Left lung (tissue), 4 donors: ENCODE measurements at regions not wholly inside any gene's neighbourhood (a gene's known extent, or its start where the extent isn't known, plus 50 kb on each side); places are given as distances from the start of the nearest gene placed in this dataset.

Source experiments
- ATAC-seq: fragments of 200-7000 bp; cut with Tn5 transposase; one replicate; pipeline ENCODE4 v1.9.1; 2020; ENCODE audit warnings: moderate library complexity
- DNase-seq, 4 donors: peaks; one replicate each; pipeline ENCODE4 v3.0.0-alpha.2; 2013 to 2020
- H3K27ac ChIP-seq, 2 donors: fragments of 200-600 bp; sonication (generic) in 1 of 2; one replicate each; pipeline versions ENCODE4 v1.5.0 to v1.8.0; 2020 to 2021
- H3K27me3 ChIP-seq, 2 donors: fragments of 200-600 bp; sonication (generic) in 1 of 2; one replicate each; pipeline versions ENCODE4 v1.5.0 to v1.8.0; 2020 to 2021
- H3K36me3 ChIP-seq, 2 donors: fragments of 200-600 bp; sonication (generic) in 1 of 2; one replicate each; pipeline versions ENCODE4 v1.5.0 to v1.8.0; 2020 to 2021
- H3K4me1 ChIP-seq, 2 donors: fragments of 200-600 bp; one replicate each; pipeline ENCODE4 v1.8.0; 2021
- H3K4me3 ChIP-seq, 2 donors: fragments of 200-600 bp; sonication (generic) in 1 of 2; one replicate each; pipeline versions ENCODE4 v1.5.0 to v1.8.0; 2020 to 2021; ENCODE audit warnings: mild to moderate bottlenecking in 1 of 2
- H3K9me3 ChIP-seq, 2 donors: fragments of 200-600 bp; sonication (generic) in 1 of 2; one replicate each; pipeline versions ENCODE4 v1.5.0 to v1.8.0; 2020 to 2021
- intact Hi-C, 2 donors: fragments of 100-400 bp; cut with DNase I; formaldehyde crosslinking; loops; one replicate each; pipeline versions ENCODE4 v1.11.2 to v1.14.2; 2022
- TF ChIP-seq, protein P1 (sequence below), 2 donors: fragments of 200-600 bp; sonication (generic) in 1 of 2; IDR thresholded peaks; one replicate each; pipeline versions ENCODE4 v1.5.0 to v1.8.0; 2021; ENCODE audit warnings: antibody characterized with exemption in 2 of 2
- donor health status: DM: no; HTN: yes; CAD: no.
- donor health status: DM: no; HTN: no; CAD: no.

DNA sequence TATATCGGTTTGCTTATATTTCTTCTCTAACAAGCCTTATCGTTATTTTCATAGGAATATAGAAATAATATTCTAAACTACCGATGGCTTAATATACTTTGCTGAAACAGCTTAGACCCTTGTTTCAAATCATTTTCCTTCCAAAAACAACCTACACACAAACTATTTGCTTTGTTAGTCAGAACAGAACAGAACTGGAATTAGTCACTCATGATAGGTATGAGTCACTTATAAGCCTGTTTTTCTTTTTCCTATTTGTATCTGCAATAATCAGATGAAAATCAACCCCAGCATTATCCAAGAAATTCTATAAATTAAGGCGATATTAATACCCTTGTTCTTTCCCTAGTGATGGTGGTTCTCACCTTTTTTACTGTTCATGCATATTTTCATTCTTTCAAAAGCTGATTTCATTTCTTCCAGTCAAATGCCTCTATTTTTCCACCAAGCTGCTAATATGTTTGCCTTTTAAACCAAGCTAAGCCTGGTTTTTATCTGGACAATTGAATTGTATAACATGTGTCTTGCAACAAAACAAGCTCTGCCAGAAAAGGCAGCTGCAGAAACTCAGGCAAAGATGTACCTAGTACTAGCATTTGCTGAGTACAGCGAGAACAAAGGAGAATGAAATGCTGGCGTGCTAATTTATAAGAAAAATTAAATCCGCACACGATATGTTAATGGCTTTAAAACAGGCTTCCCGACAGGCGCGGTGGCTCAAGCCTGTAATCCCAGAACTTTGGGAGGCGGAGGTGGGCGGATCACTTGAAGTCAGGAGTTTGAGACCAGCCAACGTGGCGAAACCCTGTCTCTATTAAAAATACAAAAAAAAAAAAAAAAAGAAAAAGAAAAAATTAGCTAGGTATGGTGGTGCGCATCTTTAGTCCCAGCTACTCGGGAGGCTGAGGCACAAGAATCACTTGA lies 1418.2 kb downstream of the AACS start:
- Histone ChIP-seq H3K4me1 (no peaks in the 10 kb centered on the region), H3K27me3 (no peaks in the 10 kb centered on the region), H3K9me3 (peaks cover 0 to 9% of the 10 kb centered on the region in 2 donors), H3K27ac (no peak overlapping the region), H3K4me3 (no peak overlapping the region), H3K36me3 (no peaks in the 10 kb centered on the region)
- TF ChIP-seq, protein P1, sequence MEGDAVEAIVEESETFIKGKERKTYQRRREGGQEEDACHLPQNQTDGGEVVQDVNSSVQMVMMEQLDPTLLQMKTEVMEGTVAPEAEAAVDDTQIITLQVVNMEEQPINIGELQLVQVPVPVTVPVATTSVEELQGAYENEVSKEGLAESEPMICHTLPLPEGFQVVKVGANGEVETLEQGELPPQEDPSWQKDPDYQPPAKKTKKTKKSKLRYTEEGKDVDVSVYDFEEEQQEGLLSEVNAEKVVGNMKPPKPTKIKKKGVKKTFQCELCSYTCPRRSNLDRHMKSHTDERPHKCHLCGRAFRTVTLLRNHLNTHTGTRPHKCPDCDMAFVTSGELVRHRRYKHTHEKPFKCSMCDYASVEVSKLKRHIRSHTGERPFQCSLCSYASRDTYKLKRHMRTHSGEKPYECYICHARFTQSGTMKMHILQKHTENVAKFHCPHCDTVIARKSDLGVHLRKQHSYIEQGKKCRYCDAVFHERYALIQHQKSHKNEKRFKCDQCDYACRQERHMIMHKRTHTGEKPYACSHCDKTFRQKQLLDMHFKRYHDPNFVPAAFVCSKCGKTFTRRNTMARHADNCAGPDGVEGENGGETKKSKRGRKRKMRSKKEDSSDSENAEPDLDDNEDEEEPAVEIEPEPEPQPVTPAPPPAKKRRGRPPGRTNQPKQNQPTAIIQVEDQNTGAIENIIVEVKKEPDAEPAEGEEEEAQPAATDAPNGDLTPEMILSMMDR (IDR thresholded peaks at IDR 0.05): no peak
- intact Hi-C loops: no loop called here
- ATAC-seq (no peak), DNase-seq (peak in 1 of 4 donors; percentile 21)

DNA sequence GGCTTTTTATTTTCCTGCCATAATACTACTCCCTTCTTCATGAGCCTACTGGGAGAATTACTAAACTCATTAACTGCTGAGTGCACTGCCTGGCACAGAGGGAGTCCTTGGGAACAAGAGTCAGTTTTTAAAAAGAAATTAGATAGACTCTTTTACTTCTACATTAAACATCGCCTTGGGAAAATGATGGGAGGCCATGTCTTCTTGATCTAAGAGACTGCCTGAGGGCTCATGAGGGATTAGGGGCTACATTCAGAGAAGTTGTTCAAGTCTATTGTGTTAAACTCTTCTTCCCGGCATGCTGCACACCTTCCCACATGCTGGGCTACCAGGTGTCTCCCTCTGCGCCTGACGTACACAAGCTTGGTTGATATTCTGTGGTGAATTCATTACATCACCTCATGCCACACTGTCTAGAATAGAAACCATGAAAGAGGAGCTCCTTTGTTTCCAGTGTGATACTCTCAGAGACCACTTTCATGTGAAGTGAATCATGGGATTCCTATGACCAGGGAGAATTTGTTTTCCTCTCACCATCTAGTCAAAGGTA lies 1422.3 kb downstream of the AACS start:
- TF ChIP-seq, protein P1 (IDR thresholded peaks at IDR 0.05): no peak
- intact Hi-C loops: no loop called here
- ATAC-seq: no peak
- no peak overlapping the region for H3K4me3 ChIP-seq
- H3K9me3 ChIP-seq: peaks cover 0 to 23% of the 10 kb centered on the region in 2 donors
- DNase-seq: no peak
- H3K27ac ChIP-seq: no peak overlapping the region
- no peaks in the 10 kb centered on the region for H3K36me3 ChIP-seq
- H3K4me1 ChIP-seq: no peaks in the 10 kb centered on the region
- no peaks in the 10 kb centered on the region for H3K27me3 ChIP-seq

DNA sequence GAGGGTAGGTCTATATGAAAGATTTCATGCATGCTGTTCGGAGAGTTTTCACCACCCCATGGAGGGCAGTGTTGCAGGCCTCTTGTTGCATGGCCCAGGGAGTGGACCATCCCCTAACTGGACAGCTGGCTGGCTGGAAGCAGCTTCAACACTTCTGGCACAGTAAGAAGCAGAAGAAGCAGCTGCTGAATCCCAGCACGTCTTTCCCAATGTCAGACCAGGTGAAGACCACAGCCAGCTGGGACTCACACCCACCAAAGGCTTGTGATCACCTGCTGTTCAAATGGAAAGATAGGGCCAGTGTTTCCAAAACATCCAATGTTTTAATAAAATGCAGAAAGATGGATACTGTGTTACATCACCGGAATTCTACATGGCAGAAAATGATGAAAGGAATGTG lies 1423.6 kb downstream of the AACS start:
- DNase-seq: no peak
- TF ChIP-seq, protein P1 (IDR thresholded peaks at IDR 0.05): no peak
- no peaks in the 10 kb centered on the region for H3K4me1 ChIP-seq
- intact Hi-C loops: no loop called here
- no peak overlapping the region for H3K27ac ChIP-seq
- no peaks in the 10 kb centered on the region for H3K36me3 ChIP-seq
- ATAC-seq: no peak
- no peak overlapping the region for H3K4me3 ChIP-seq
- H3K27me3 ChIP-seq: no peaks in the 10 kb centered on the region
- H3K9me3 ChIP-seq: peaks cover 0 to 23% of the 10 kb centered on the region in 2 donors

DNA sequence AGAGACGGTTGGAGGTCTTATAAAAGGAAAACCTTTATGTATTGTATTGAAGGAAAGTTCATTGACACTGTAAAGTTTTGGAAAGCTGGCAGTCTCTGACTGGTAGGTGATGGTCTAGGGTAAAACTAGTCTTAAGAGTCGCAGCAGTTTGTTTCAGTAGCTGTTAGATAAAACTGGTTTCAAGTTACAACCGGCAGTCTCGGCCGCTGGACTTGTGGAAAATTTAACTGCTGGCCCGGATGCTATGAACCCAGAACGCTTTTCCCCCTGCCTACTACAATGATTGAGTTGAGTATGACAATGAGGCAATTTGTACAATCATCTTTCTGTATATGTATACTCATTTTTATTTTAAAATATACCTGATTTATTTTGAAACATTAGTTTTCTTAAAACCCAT lies 1426.9 kb downstream of the AACS start:
- H3K4me3 ChIP-seq: no peak overlapping the region
- no peaks in the 10 kb centered on the region for H3K4me1 ChIP-seq
- H3K9me3 ChIP-seq: peaks cover 0 to 21% of the 10 kb centered on the region in 2 donors
- ATAC-seq: no peak
- intact Hi-C loops: no loop called here
- no peaks in the 10 kb centered on the region for H3K36me3 ChIP-seq
- no peaks in the 10 kb centered on the region for H3K27me3 ChIP-seq
- TF ChIP-seq, protein P1 (IDR thresholded peaks at IDR 0.05): no peak
- H3K27ac ChIP-seq: no peak overlapping the region
- DNase-seq: no peak

DNA sequence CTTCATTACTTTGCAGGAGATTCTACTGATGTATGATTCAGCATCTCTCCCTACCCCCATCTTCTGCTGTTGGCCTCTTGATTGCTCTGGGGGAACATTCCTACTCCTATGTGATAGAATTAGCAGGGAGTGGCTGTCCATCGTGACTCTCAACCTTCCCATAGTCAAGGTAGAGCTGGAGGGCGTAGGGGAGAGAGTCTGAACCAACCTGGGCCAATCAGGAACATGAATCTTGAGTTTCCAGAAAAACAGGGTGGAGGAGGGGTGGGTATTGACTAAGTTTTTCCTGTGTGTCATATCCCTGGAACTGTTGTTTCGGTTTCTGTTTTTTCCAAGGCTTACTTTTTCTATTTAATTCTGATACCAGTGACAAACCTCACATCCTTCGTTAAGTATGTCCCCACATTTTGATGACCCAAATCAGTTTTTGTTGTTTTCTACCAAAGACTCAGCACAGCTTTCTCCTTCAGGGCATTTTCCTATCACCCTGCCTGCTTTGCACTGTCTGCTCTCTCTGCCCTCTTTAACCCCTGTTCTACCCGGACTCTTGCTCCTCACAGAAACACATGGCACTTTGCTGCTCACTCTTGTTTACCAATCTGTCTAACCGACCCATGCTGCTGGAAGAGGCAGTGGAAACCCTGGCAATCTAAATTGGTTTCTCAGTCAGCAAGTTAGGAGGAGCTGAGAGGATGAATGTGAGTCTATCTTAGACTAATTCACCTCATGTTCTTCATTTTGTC lies 1428.3 kb downstream of the AACS start:
- intact Hi-C loops: no loop called here
- DNase-seq (no peak), ATAC-seq (no peak)
- Histone ChIP-seq H3K4me3 (no peak overlapping the region), H3K27ac (no peak overlapping the region), H3K4me1 (no peaks in the 10 kb centered on the region), H3K36me3 (no peaks in the 10 kb centered on the region), H3K9me3 (peaks cover 0 to 21% of the 10 kb centered on the region in 2 donors), H3K27me3 (no peaks in the 10 kb centered on the region)
- TF ChIP-seq, protein P1 (IDR thresholded peaks at IDR 0.05): no peak
